ENCODE measurements at regions not wholly inside any gene's neighbourhood (a gene's known extent, or its start where the extent isn't known, plus 50 kb on each side); places are given as distances from the start of the nearest gene placed in this dataset.

DNA sequence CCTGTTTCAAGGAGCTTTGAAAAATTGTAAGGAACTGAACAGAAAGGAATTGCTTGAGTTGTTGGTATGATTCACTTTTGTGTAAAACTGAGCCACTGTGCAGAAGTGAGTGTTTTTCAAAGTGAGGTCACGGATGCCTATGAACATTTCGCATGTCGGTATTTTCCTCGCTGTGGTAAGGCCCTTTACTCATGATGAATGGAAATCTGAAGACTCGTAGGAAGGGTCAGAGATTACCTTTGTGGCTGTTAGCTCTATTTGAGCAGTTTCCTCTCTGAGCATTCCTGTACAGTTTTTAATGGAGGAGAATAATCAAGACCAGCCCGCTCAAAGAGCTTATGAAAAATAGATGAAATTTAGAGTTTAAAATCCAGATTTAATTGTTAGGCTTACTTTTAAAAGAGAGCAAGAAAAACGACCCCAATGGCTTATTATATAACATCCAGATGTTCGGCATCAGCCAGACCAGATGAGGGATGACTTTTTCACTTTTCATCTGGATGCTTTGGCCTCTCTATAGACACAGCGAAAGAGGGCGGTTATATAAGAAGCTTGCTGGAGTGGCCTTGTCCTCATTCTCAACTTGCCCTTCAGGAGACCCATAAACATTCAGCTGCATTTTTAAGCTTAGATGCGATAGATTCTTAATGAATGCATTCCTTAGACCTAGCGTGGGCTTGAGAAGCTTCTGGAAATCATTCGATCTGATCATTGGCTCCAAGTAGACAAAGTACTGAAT lies 99.5 kb downstream of the CD83 start:
- no TSS peak for BruUV-seq (replicated peaks)
- Histone ChIP-seq H3K4me2 (ENCODE audit: low read length) (no peak overlapping the region), H3K27me3 (ENCODE audit: insufficient read depth, low read length) (no peaks in the 10 kb centered on the region), H3K4me1 (ENCODE audit: control insufficient read depth in 1 of 2, insufficient read depth in 2 of 2, low read length in 2 of 2) (peaks cover 0 to 3% of the 10 kb centered on the region in 2 experiments; a peak in 2 of 4 replicates), H3K9me2 (ENCODE audit: insufficient read depth) (no peaks in the 10 kb centered on the region), H4K20me1 (ENCODE audit: insufficient read depth) (no peaks in the 10 kb centered on the region), H3K36me3 (ENCODE audit: control insufficient read depth in 1 of 2, insufficient read depth in 2 of 2, low read length in 2 of 2) (no peaks in the 10 kb centered on the region), H3K9ac (ENCODE audit: low read length) (no peak overlapping the region), H3K79me2 (ENCODE audit: insufficient read depth, low read length) (no peaks in the 10 kb centered on the region), H2AFZ (ENCODE audit: low read depth, low read length, poor library complexity, severe bottlenecking) (no peak overlapping the region), H3K9me3 (ENCODE audit: control insufficient read depth in 1 of 2, insufficient read depth in 1 of 2, low read depth in 1 of 2, low read length in 2 of 2) (no peaks in the 10 kb centered on the region), H3K27ac (ENCODE audit: low read depth, low read length) (no peak overlapping the region), H3K4me3 (replicated peaks in 1 of 2; ENCODE audit: low read depth in 1 of 2, low read length in 2 of 2) (no peak overlapping the region)
- DNase-seq (ENCODE audit: low read depth, low spot score) (no peak), ATAC-seq (no peak)
- intact Hi-C loops (cut with micrococcal nuclease): loop anchor here (10.0 kb wide), 2 partner anchors 1028 to 1178 kb away; partner anchors contain the start of gene JARID2
- ChIA-PET POLR2A (no interaction called here), CTCF (no interaction called here), RAD21 (ENCODE audit: low non-redundant PET in 1 of 2, low total read pairs in 2 of 2, uncharacterized antibody in 2 of 2, unreplicated experiment in 2 of 2) (no interaction called here)
- TF ChIP-seq CEBPB (IDR thresholded peaks at IDR 0.05; ENCODE audit: low read depth) (no peak), POLR2A (IDR thresholded peaks at IDR 0.05; ENCODE audit: borderline replicate concordance, extremely low read depth, insufficient read depth, insufficient read length) (no peak), RAD21 (IDR thresholded peaks at IDR 0.05; ENCODE audit: low read depth) (no peak), FOSL1 (IDR thresholded peaks at IDR 0.05; ENCODE audit: low read depth) (no peak), SIN3A (IDR thresholded peaks at IDR 0.05; ENCODE audit: low read depth) (no peak), TCF7L2 (IDR thresholded peaks at IDR 0.05; ENCODE audit: borderline replicate concordance, extremely low read depth, insufficient read depth, insufficient read length) (no peak), ELF1 (IDR thresholded peaks at IDR 0.05; ENCODE audit: borderline replicate concordance, low read depth) (no peak), JUND (IDR thresholded peaks at IDR 0.05) (no peak), EZH2phosphoT487 (IDR thresholded peaks at IDR 0.05; ENCODE audit: borderline replicate concordance) (no peak), EGR1 (IDR thresholded peaks at IDR 0.05; ENCODE audit: low read depth) (no peak), ZFX (IDR thresholded peaks at IDR 0.05) (no peak)
- TF ChIP-seq, protein P1, sequence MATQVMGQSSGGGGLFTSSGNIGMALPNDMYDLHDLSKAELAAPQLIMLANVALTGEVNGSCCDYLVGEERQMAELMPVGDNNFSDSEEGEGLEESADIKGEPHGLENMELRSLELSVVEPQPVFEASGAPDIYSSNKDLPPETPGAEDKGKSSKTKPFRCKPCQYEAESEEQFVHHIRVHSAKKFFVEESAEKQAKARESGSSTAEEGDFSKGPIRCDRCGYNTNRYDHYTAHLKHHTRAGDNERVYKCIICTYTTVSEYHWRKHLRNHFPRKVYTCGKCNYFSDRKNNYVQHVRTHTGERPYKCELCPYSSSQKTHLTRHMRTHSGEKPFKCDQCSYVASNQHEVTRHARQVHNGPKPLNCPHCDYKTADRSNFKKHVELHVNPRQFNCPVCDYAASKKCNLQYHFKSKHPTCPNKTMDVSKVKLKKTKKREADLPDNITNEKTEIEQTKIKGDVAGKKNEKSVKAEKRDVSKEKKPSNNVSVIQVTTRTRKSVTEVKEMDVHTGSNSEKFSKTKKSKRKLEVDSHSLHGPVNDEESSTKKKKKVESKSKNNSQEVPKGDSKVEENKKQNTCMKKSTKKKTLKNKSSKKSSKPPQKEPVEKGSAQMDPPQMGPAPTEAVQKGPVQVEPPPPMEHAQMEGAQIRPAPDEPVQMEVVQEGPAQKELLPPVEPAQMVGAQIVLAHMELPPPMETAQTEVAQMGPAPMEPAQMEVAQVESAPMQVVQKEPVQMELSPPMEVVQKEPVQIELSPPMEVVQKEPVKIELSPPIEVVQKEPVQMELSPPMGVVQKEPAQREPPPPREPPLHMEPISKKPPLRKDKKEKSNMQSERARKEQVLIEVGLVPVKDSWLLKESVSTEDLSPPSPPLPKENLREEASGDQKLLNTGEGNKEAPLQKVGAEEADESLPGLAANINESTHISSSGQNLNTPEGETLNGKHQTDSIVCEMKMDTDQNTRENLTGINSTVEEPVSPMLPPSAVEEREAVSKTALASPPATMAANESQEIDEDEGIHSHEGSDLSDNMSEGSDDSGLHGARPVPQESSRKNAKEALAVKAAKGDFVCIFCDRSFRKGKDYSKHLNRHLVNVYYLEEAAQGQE (IDR thresholded peaks at IDR 0.05; ENCODE audit: low read depth): no peak
- TF ChIP-seq, protein P2, sequence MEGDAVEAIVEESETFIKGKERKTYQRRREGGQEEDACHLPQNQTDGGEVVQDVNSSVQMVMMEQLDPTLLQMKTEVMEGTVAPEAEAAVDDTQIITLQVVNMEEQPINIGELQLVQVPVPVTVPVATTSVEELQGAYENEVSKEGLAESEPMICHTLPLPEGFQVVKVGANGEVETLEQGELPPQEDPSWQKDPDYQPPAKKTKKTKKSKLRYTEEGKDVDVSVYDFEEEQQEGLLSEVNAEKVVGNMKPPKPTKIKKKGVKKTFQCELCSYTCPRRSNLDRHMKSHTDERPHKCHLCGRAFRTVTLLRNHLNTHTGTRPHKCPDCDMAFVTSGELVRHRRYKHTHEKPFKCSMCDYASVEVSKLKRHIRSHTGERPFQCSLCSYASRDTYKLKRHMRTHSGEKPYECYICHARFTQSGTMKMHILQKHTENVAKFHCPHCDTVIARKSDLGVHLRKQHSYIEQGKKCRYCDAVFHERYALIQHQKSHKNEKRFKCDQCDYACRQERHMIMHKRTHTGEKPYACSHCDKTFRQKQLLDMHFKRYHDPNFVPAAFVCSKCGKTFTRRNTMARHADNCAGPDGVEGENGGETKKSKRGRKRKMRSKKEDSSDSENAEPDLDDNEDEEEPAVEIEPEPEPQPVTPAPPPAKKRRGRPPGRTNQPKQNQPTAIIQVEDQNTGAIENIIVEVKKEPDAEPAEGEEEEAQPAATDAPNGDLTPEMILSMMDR (IDR thresholded peaks at IDR 0.05 in 2 of 3, conservative IDR thresholded peaks at IDR 0.05 in 1 of 3; ENCODE audit: borderline replicate concordance in 1 of 3, insufficient read depth in 1 of 3, low read depth in 2 of 3, low read length in 2 of 3): no peak
- TF ChIP-seq, protein P3, sequence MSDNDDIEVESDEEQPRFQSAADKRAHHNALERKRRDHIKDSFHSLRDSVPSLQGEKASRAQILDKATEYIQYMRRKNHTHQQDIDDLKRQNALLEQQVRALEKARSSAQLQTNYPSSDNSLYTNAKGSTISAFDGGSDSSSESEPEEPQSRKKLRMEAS (IDR thresholded peaks at IDR 0.05): no peak
- TF ChIP-seq, protein P4, sequence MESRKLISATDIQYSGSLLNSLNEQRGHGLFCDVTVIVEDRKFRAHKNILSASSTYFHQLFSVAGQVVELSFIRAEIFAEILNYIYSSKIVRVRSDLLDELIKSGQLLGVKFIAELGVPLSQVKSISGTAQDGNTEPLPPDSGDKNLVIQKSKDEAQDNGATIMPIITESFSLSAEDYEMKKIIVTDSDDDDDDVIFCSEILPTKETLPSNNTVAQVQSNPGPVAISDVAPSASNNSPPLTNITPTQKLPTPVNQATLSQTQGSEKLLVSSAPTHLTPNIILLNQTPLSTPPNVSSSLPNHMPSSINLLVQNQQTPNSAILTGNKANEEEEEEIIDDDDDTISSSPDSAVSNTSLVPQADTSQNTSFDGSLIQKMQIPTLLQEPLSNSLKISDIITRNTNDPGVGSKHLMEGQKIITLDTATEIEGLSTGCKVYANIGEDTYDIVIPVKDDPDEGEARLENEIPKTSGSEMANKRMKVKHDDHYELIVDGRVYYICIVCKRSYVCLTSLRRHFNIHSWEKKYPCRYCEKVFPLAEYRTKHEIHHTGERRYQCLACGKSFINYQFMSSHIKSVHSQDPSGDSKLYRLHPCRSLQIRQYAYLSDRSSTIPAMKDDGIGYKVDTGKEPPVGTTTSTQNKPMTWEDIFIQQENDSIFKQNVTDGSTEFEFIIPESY (IDR thresholded peaks at IDR 0.05; ENCODE audit: extremely low read depth, insufficient replicate concordance, low read length): no peak

Data from HCT116 (cell line).